ENCODE measurements at regions not wholly inside any gene's neighbourhood (a gene's known extent, or its start where the extent isn't known, plus 50 kb on each side); places are given as distances from the start of the nearest gene placed in this dataset.

DNA sequence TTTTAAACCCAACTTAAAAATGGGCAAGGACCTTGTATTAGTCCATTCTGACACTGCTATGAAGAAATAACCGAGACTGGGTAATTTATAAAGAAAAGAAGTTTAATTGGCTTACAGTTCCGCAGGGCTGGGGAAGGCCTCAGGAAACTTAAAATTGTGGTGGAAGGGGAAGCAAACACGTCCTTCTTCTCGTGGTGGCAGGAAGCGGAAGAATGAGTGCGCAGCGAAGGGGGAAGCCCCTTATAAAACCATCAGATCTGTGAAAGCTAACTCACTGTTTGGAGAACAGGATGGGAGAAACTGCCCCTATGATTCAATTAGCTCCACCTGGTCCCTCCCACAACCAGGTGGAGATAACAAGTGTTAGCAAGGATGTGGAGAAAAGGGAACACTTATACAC lies 237.7 kb downstream of the SEC16B start:
- Histone ChIP-seq H3K27me3 (replicated peaks in 2 of 5; ENCODE audit: control insufficient read depth in 4 of 5, insufficient read depth in 5 of 5, low read length in 4 of 5) (no peaks in the 10 kb centered on the region), H3K9me3 (ENCODE audit: control extremely low read depth in 1 of 5, control insufficient read depth in 4 of 5, insufficient read depth in 2 of 5, low read depth in 1 of 5, low read length in 4 of 5) (no peaks in the 10 kb centered on the region), H3K4me1 (ENCODE audit: control extremely low read depth in 1 of 4, control insufficient read depth in 4 of 4, insufficient read depth in 4 of 4, low read length in 3 of 4) (no peaks in the 10 kb centered on the region), H3K4me3 (ENCODE audit: control insufficient read depth in 1 of 7, extremely low read depth in 1 of 7, insufficient read depth in 4 of 7, low read depth in 2 of 7, low read length in 6 of 7) (no peak overlapping the region), H3K27ac (ENCODE audit: insufficient read depth in 1 of 2, low read depth in 1 of 2, low read length in 2 of 2, poor library complexity in 1 of 2, severe bottlenecking in 2 of 2) (no peak overlapping the region), H3K36me3 (ENCODE audit: control insufficient read depth in 4 of 4, insufficient read depth in 4 of 4, low read length in 3 of 4) (no peaks in the 10 kb centered on the region)
- CTCF ChIA-PET: no interaction called here
- 20% methylated on average over 2 of the region's 7 CpGs for WGBS (ENCODE audit: insufficient coverage)
- DNase-seq: peak in 1 of 3 donors; percentile 2
- POLR2A ChIA-PET: no interaction called here

DNA sequence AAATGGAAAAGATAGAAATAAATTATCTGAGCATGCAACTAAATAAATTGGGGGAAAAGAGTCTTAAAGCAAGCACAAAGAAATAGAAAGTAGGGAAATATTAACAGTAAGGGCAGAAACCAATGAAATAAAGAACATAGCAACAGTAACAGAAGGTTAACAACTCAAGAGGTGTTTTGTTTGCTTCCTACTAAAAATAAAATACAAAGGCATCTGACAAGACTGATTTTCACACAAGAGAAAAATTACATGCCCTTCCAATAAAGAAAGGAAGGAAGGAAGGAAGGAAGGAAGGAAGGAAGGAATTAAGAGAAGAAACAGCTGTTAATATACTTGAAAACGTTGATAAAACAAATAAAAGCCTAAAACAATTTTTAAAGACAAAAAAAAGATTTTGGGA lies 240.2 kb downstream of the SEC16B start:
- H3K4me3 ChIP-seq (ENCODE audit: control insufficient read depth in 1 of 7, extremely low read depth in 1 of 7, insufficient read depth in 4 of 7, low read depth in 2 of 7, low read length in 6 of 7): no peak overlapping the region
- ChIA-PET CTCF (no interaction called here), POLR2A (no interaction called here)
- DNase-seq: no peak
- H3K4me1 ChIP-seq (ENCODE audit: control extremely low read depth in 1 of 4, control insufficient read depth in 4 of 4, insufficient read depth in 4 of 4, low read length in 3 of 4): no peaks in the 10 kb centered on the region
- no CpG with 5 or more reads among the region's 1 CpG for WGBS (ENCODE audit: insufficient coverage)
- H3K27ac ChIP-seq (ENCODE audit: insufficient read depth in 1 of 2, low read depth in 1 of 2, low read length in 2 of 2, poor library complexity in 1 of 2, severe bottlenecking in 2 of 2): no peak overlapping the region
- H3K27me3 ChIP-seq (replicated peaks in 2 of 5; ENCODE audit: control insufficient read depth in 4 of 5, insufficient read depth in 5 of 5, low read length in 4 of 5): no peaks in the 10 kb centered on the region
- peaks cover 0 to 3% (median 0%) of the 10 kb centered on the region in 5 experiments for H3K9me3 ChIP-seq (ENCODE audit: control extremely low read depth in 1 of 5, control insufficient read depth in 4 of 5, insufficient read depth in 2 of 5, low read depth in 1 of 5, low read length in 4 of 5)
- no peaks in the 10 kb centered on the region for H3K36me3 ChIP-seq (ENCODE audit: control insufficient read depth in 4 of 4, insufficient read depth in 4 of 4, low read length in 3 of 4)

DNA sequence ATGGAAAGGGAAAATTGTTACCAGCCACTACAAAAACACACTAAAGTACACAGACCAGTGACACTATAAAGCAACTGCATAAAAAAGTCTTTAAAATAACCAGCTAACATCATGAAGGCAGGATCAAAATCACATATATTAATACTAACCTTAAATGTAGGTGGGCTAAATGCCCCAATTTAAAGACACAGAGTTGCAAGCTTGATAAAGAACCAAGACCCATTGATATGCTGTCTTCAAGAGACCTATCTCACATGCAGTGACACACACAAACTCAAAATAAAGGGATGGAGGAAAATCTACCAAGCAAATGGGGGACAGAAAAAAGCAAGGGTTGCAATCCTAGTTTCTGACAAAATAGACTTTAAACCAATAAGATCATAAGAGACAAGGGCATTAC lies 246.3 kb downstream of the SEC16B start:
- H3K27me3 ChIP-seq (replicated peaks in 2 of 5; ENCODE audit: control insufficient read depth in 4 of 5, insufficient read depth in 5 of 5, low read length in 4 of 5): no peaks in the 10 kb centered on the region
- peaks cover 0 to 11% (median 3%) of the 10 kb centered on the region in 5 experiments for H3K9me3 ChIP-seq (ENCODE audit: control extremely low read depth in 1 of 5, control insufficient read depth in 4 of 5, insufficient read depth in 2 of 5, low read depth in 1 of 5, low read length in 4 of 5)
- DNase-seq: no peak
- H3K27ac ChIP-seq (ENCODE audit: insufficient read depth in 1 of 2, low read depth in 1 of 2, low read length in 2 of 2, poor library complexity in 1 of 2, severe bottlenecking in 2 of 2): no peak overlapping the region
- H3K36me3 ChIP-seq (ENCODE audit: control insufficient read depth in 4 of 4, insufficient read depth in 4 of 4, low read length in 3 of 4): no peaks in the 10 kb centered on the region
- POLR2A ChIA-PET: no interaction called here
- H3K4me1 ChIP-seq (ENCODE audit: control extremely low read depth in 1 of 4, control insufficient read depth in 4 of 4, insufficient read depth in 4 of 4, low read length in 3 of 4): no peaks in the 10 kb centered on the region
- H3K4me3 ChIP-seq (ENCODE audit: control insufficient read depth in 1 of 7, extremely low read depth in 1 of 7, insufficient read depth in 4 of 7, low read depth in 2 of 7, low read length in 6 of 7): no peak overlapping the region
- CTCF ChIA-PET: interaction anchor here (1.0 kb wide), 1 partner anchor 11 kb away, joined by 3 read pairs; no protein-coding TSS in a partner anchor

DNA sequence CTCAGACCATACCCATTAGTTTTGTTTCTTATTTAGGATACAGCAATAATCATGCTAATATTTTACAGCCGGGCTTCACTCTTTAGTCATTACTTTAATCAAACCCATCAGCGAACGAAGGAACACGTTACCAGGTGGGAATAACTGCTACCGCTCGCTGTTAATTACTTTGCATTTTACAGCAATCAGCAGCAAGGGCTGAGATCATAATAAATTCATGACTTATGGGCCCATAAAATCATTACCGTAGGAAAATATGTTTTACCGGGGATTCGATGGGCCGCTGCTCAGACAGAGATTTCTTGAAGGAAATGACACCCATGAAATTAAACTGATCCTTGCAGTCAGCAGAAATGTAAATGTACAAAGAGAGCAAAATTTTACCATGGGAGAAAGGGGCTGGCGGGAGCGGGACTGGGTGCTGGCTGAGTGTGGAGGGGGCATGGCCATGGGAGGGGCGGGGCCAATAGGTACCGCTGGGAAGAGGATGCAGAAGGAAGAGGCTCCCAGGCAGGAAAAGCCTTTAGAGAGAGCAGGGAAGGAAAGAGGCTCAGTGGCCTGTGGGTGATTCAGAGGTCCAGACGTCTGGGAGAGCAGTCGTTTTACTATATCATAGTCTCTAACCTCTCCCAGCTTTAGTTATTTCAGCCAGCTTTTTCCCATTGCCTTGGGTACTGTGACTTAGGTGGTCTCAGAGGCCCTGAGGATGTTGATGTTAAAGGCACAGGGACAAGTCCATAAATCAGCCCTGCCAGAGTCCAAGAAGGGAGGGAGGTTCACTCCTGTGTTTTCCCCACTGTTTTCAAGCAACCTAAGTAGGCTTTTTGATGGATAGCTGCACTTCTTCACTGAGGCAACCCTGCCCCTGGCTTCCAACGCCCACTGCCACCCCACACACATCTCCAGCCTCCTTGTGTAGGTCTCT lies 258.9 kb downstream of the SEC16B start:
- no peak for DNase-seq
- H3K4me3 ChIP-seq (ENCODE audit: control insufficient read depth in 1 of 7, extremely low read depth in 1 of 7, insufficient read depth in 4 of 7, low read depth in 2 of 7, low read length in 6 of 7): no peak overlapping the region
- CTCF ChIA-PET: no interaction called here
- H3K27ac ChIP-seq (ENCODE audit: insufficient read depth in 1 of 2, low read depth in 1 of 2, low read length in 2 of 2, poor library complexity in 1 of 2, severe bottlenecking in 2 of 2): no peak overlapping the region
- POLR2A ChIA-PET: interaction anchor here (0.5 kb wide), 1 partner anchor 9 kb away, joined by 5 read pairs; no protein-coding TSS in a partner anchor
- H3K9me3 ChIP-seq (ENCODE audit: control extremely low read depth in 1 of 5, control insufficient read depth in 4 of 5, insufficient read depth in 2 of 5, low read depth in 1 of 5, low read length in 4 of 5): no peaks in the 10 kb centered on the region
- no peaks in the 10 kb centered on the region for H3K36me3 ChIP-seq (ENCODE audit: control insufficient read depth in 4 of 4, insufficient read depth in 4 of 4, low read length in 3 of 4)
- 86% methylated on average over 14 of the region's 17 CpGs for WGBS (ENCODE audit: insufficient coverage)
- H3K4me1 ChIP-seq (ENCODE audit: control extremely low read depth in 1 of 4, control insufficient read depth in 4 of 4, insufficient read depth in 4 of 4, low read length in 3 of 4): no peaks in the 10 kb centered on the region
- no peaks in the 10 kb centered on the region for H3K27me3 ChIP-seq (replicated peaks in 2 of 5; ENCODE audit: control insufficient read depth in 4 of 5, insufficient read depth in 5 of 5, low read length in 4 of 5)

DNA sequence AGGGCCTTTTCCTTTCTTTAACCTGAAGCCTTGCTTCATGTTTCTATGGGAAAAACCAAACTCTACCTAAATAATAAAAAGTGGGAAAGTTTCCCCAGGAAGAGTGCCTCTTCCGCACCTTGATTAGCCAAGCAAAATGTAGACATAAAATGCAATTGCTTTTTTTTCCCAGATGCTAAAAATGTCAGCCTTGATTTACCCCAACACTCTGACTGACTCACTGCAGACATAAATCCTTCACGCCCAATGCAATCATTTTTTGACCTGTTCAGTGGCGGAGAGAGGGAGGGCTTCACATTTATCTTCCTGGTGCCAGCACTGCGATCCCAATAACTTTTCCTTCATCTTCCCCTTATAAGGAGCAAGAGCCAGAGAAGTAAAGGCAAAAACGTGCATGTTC lies 261.5 kb downstream of the SEC16B start:
- 97% methylated on average over 3 of the region's 5 CpGs for WGBS (ENCODE audit: insufficient coverage)

DNA sequence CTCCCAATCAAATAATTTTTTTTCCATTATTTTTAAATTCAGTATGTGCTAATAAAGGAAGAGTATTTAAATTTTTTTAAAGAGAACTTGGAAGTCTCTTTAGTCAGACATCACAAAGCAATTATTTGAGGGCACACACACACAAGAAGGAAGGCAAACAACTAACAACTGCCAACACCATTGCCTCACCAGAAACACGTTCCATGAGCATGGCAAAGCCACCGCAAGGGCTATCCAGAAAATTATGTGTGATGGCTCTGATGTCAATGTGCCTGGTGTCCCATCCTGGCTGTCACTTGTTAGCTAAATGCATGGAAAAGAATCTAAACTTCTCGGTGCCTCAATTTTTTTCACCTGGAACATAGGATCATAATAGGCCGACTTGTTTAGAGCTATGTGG lies 262.9 kb downstream of the SEC16B start:
- 100% methylated on average over 1 of the region's 4 CpGs for WGBS (ENCODE audit: insufficient coverage)
- H3K4me1 ChIP-seq (ENCODE audit: control extremely low read depth in 1 of 4, control insufficient read depth in 4 of 4, insufficient read depth in 4 of 4, low read length in 3 of 4): no peaks in the 10 kb centered on the region

More for the DNA sequence above, 261.5 kb downstream of the SEC16B start:
- Histone ChIP-seq H3K9me3 (ENCODE audit: control extremely low read depth in 1 of 5, control insufficient read depth in 4 of 5, insufficient read depth in 2 of 5, low read depth in 1 of 5, low read length in 4 of 5) (no peaks in the 10 kb centered on the region), H3K4me3 (ENCODE audit: control insufficient read depth in 1 of 7, extremely low read depth in 1 of 7, insufficient read depth in 4 of 7, low read depth in 2 of 7, low read length in 6 of 7) (no peak overlapping the region), H3K36me3 (ENCODE audit: control insufficient read depth in 4 of 4, insufficient read depth in 4 of 4, low read length in 3 of 4) (no peaks in the 10 kb centered on the region), H3K27me3 (replicated peaks in 2 of 5; ENCODE audit: control insufficient read depth in 4 of 5, insufficient read depth in 5 of 5, low read length in 4 of 5) (no peaks in the 10 kb centered on the region), H3K27ac (ENCODE audit: insufficient read depth in 1 of 2, low read depth in 1 of 2, low read length in 2 of 2, poor library complexity in 1 of 2, severe bottlenecking in 2 of 2) (no peak overlapping the region), H3K4me1 (ENCODE audit: control extremely low read depth in 1 of 4, control insufficient read depth in 4 of 4, insufficient read depth in 4 of 4, low read length in 3 of 4) (no peaks in the 10 kb centered on the region)
- POLR2A ChIA-PET: no interaction called here
- no peak for DNase-seq
- CTCF ChIA-PET: no interaction called here

DNA sequence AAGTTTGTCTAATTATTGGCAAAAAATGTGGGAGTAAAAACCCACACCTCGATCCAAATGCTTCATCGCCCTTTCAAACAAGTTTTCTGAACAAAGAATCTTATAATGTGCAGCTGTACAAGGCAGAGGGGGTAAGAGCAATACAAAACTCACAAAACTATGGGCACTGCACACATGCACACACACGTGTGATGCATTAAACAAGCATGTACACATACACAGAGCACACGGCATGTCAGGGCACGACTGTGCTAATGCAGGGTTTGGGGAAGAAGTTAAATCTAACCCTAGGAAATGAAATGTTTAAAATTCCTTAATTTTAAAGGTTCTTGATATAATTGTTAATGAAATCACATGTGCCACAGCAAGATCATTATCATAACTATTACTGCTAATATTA lies 264.0 kb downstream of the SEC16B start:
- CTCF ChIA-PET: no interaction called here
- DNase-seq: no peak
- POLR2A ChIA-PET: no interaction called here
- no peak overlapping the region for H3K27ac ChIP-seq (ENCODE audit: insufficient read depth in 1 of 2, low read depth in 1 of 2, low read length in 2 of 2, poor library complexity in 1 of 2, severe bottlenecking in 2 of 2)
- H3K27me3 ChIP-seq (replicated peaks in 2 of 5; ENCODE audit: control insufficient read depth in 4 of 5, insufficient read depth in 5 of 5, low read length in 4 of 5): no peaks in the 10 kb centered on the region
- H3K36me3 ChIP-seq (ENCODE audit: control insufficient read depth in 4 of 4, insufficient read depth in 4 of 4, low read length in 3 of 4): no peaks in the 10 kb centered on the region
- no peak overlapping the region for H3K4me3 ChIP-seq (ENCODE audit: control insufficient read depth in 1 of 7, extremely low read depth in 1 of 7, insufficient read depth in 4 of 7, low read depth in 2 of 7, low read length in 6 of 7)
- no peaks in the 10 kb centered on the region for H3K9me3 ChIP-seq (ENCODE audit: control extremely low read depth in 1 of 5, control insufficient read depth in 4 of 5, insufficient read depth in 2 of 5, low read depth in 1 of 5, low read length in 4 of 5)
- no peaks in the 10 kb centered on the region for H3K4me1 ChIP-seq (ENCODE audit: control extremely low read depth in 1 of 4, control insufficient read depth in 4 of 4, insufficient read depth in 4 of 4, low read length in 3 of 4)
- no CpG with 5 or more reads among the region's 5 CpGs for WGBS (ENCODE audit: insufficient coverage)

More for the DNA sequence above, 262.9 kb downstream of the SEC16B start:
- no peaks in the 10 kb centered on the region for H3K9me3 ChIP-seq (ENCODE audit: control extremely low read depth in 1 of 5, control insufficient read depth in 4 of 5, insufficient read depth in 2 of 5, low read depth in 1 of 5, low read length in 4 of 5)
- no peak overlapping the region for H3K27ac ChIP-seq (ENCODE audit: insufficient read depth in 1 of 2, low read depth in 1 of 2, low read length in 2 of 2, poor library complexity in 1 of 2, severe bottlenecking in 2 of 2)
- no peaks in the 10 kb centered on the region for H3K36me3 ChIP-seq (ENCODE audit: control insufficient read depth in 4 of 4, insufficient read depth in 4 of 4, low read length in 3 of 4)
- no peak for DNase-seq
- no peaks in the 10 kb centered on the region for H3K27me3 ChIP-seq (replicated peaks in 2 of 5; ENCODE audit: control insufficient read depth in 4 of 5, insufficient read depth in 5 of 5, low read length in 4 of 5)
- H3K4me3 ChIP-seq (ENCODE audit: control insufficient read depth in 1 of 7, extremely low read depth in 1 of 7, insufficient read depth in 4 of 7, low read depth in 2 of 7, low read length in 6 of 7): no peak overlapping the region
- ChIA-PET CTCF (no interaction called here), POLR2A (no interaction called here)

All from common myeloid progenitor, CD34-positive (primary cell).